Renal cortical epithelial cell (primary cell): ENCODE measurements at regions not wholly inside any gene's neighbourhood (a gene's known extent, or its start where the extent isn't known, plus 50 kb on each side); places are given as distances from the start of the nearest gene placed in this dataset.

ENCODE experiments used
- DNase-seq: peaks from one replicate; pipeline ENCODE4 v3.0.0-alpha.2; 2011; ENCODE audit warnings: low read depth

DNA sequence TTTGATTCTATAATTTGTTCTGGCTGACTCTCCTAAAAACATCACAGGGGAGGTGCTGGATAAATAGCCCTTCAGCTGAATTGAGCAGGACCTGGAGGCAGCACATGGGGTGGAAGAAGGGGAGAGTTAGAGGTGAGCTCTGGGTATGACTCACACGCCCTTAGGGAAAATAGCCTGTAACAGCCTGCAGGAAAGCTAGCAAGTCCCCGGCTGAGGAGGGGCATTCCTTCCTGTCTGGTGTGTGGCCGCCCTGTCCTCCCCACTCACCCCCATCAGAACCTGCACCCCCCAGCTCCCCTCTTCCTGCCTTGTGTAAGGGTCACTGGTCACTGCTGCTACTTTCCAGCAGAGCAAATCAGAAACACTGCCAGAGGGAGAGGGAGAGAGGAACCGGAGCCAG is 187.4 kb downstream of the C16orf95 start:
- peak; percentile 7 for DNase-seq

GRCh38 chr16:87131061-87131995 is 185.9 kb downstream of the C16orf95 start:
- no peak for DNase-seq

DNA sequence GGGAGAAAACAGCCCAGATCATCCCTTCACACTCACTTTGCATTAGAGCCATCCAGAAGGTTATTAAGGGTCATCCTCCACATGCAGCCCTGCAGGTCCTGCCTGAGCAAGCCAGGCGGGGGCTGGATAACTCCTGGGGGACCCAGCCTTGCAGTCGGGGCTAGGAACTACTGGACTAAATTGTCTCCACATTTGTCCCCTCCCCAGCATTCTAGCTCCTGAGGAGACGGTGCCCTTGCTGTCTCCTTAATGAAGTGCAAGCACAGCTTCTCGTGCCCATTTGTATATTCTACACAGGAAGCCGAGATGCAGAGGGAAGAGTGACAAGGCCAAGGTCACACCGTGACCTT is 185.2 kb downstream of the C16orf95 start:
- no peak for DNase-seq

- DNase-seq, result no peak
Observed at GRCh38 chr16:87132361-87133014, 184.7 kb downstream of the C16orf95 start.

- no peak for DNase-seq
Observed at GRCh38 chr16:87133112-87133850, 183.9 kb downstream of the C16orf95 start.

- DNase-seq, result no peak
Observed at GRCh38 chr16:87133966-87134627, 183.1 kb downstream of the C16orf95 start.

DNA sequence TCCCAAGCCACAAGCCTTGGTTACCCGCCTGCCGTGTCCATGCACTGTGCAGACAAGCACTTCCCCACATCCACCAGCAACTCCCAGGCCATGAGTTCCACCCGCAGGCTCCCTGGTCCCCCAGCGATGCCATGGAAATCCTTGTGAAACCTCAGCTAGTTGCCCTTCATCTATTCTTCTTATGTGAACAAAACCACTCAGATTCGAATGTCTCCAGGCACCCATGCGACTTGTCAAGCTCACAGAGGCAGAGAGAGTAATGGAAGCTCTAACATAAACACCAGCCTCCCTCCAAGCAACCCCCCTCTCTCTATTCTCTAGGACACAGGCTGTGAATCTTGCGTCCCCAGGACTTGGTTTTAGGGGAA is 182.6 kb downstream of the C16orf95 start:
- no peak for DNase-seq

GRCh38 chr16:87135246-87136030 is 181.8 kb downstream of the C16orf95 start:
- no peak for DNase-seq

- DNase-seq, result no peak
Observed at GRCh38 chr16:87138316-87138715, 178.9 kb downstream of the C16orf95 start.

- no peak for DNase-seq
Observed at GRCh38 chr16:87138738-87139267, 178.4 kb downstream of the C16orf95 start.

GRCh38 chr16:87140211-87141200 is 176.7 kb downstream of the C16orf95 start:
- DNase-seq, result no peak

DNA sequence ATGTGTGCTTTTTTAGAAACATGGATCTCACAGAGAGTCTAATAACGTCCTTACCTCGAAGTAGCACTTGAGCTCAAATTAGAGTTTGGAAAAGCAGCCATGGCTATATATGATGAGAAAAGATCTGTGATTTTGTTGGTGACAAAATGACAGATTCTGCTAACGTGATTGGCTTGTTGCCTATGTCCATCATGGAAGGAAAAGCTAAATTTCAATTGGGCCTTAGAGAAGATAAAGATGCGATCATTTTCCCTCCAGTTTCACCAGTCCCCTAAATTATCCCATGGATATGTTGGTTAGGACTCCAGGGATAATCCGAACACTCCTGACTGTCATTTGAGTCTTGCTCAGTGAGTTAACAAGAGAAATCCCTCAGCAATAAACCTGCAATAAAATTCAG is 175.8 kb downstream of the C16orf95 start:
- DNase-seq, result no peak

- no peak for DNase-seq
Observed at GRCh38 chr16:87143661-87144121, 173.5 kb downstream of the C16orf95 start.

DNA sequence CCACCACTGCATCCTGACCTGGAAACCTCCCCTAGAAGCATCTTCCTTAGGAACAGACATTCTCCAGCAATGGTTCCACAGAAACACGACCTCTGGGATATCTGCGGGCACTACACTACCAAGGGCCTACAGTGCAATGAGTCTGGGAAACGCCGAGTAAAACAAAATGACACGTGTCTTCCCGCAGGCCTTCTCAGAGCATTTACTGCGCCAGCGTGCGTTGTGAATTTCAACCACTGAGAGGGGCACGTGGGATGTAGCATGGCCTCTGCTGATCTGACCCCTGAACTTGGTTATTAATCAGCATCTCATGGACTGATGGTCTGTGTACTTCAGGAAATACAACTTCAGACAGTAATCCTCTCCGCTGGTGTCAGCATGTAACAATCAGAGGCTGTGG is 173.0 kb downstream of the C16orf95 start:
- DNase-seq, result no peak

DNA sequence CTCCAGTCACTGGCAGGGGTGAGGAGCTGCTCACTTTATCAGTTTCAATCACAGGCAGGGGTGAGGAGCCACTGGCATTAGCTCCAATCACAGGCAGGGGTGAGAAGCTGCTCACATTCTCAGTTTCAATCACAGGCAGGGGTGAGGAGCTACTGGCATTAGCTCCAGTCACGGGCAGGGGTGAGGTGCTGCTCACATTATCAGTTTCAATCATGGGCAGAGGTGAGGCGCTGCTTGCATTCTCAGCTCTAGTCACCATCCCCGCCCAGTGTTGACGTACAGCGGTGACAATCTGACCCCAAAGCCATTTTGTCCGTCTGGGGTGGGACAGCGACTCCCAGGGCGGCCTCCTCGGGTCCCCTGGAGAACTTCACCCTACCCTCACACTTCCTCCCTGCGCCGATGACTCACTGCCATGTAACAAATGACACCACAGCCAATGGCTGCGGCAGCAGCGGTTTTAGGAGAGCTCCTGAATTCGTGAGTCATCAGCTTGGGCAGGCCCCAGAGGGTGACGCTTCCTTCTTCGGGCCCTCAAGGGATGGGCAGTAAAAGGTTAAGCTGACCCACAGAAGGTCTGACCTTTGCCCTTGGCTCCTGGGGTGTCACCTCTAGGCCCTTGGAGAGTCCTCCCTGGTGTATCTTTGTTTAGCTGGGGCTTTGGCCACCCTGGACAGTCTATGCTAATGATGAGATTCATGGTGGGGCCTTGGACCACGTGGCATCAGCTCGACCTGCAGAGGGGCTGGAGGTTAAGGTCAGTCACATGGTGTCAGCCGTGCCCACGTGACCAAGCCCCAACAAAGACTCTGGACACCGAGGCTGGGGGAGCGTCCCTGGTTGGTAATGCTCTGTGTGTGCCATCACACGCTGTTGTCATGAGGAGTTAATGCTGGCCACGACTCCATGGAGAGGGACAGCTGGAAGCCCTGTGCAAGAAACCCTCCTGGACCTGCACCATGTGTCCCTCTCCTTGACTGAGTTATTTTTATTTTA is 171.7 kb downstream of the C16orf95 start:
- no peak for DNase-seq

- DNase-seq, result no peak
Observed at GRCh38 chr16:87146676-87147075, 170.5 kb downstream of the C16orf95 start.

DNA sequence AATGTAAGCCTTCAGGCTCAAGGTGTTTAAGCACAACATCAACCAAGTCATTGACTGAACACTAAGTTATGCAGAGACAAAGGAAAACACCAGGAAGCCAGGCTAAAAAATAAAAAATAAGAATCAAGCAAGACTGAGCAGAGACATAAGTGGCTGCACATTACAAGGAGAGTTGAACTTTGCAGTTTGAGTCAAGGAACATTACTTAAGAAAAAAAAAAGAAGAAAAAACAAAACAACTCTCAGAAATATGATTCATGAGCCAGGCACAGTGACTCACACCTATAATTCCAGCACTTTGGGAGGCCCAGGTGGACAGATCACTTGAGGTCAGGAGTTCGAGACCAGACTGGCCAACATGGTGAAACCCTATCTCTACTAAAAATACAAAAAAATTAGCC is 168.1 kb downstream of the C16orf95 start:
- no peak for DNase-seq

- no peak for DNase-seq
Observed at GRCh38 chr16:87150262-87150661, 166.9 kb downstream of the C16orf95 start.
